NCI-H1105 treated with DMSO at 0.1 percent for 48 hours (cell line): ENCODE measurements at regions not wholly inside any gene's neighbourhood (a gene's known extent, or its start where the extent isn't known, plus 50 kb on each side); places are given as distances from the start of the nearest gene placed in this dataset.

Source experiments
- DNase-seq: peaks from one replicate; lab custom pipeline; 2025; lab: John Stamatoyannopoulos, UW

DNA sequence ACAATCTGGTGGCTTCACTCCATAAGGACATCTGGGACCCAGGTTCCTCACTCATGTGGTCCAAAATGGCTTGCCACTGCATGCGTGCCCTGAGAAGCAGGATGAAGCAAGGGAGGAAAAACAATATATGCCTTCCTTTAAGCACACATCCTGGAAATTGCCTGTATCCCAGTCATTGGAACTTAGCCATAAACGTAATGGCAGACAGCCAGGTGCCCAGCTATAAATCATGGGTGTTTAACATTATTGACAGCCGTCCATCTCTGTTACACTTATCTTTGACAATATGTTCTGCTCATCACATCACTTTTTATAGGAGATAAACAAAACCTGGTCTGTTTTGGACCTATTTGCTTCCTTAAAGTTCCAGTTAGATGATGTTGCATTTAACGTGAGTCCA is 181.0 kb downstream of the AASDH start:
- DNase-seq: no peak

DNA sequence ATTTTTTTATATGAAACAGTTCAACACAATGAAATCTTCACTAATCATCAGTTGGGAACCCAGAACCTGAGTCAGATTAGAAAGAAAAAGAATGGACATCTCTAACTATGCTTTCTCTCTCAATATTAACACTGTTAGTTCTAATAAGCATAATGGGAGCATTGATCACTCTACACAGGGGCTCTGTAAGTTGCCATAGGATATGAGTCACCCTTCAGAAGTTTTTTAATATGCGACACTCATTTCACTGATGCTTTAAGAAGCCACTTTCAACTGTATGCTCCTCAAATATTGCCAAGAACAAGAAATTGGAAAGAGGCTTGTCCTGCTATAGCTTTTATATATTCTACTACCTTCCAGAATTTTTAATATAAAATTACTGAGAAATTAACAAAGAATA is 187.0 kb downstream of the AASDH start:
- no peak for DNase-seq

GRCh38 chr4:56198265-56198664 is 189.0 kb downstream of the AASDH start:
- no peak for DNase-seq

DNA sequence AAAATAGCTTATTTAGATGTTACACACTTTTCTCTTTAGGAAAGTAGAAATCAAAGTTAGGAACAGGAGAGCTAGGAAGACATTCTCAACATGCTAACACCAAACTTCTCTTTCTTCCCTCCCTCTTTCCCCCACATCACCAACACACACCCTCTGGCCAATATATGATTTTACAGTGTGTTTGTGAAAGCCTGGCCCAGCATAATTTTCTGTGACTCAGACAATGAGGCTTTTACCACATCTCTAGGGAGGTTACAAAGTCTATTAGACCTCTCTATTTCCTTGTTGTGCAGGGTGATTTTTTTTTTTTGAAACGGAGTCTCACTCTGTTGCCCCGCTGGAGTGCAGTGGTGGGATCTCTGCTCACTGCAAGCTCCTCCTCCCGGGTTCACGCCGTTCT is 189.9 kb downstream of the AASDH start:
- no peak for DNase-seq

DNA sequence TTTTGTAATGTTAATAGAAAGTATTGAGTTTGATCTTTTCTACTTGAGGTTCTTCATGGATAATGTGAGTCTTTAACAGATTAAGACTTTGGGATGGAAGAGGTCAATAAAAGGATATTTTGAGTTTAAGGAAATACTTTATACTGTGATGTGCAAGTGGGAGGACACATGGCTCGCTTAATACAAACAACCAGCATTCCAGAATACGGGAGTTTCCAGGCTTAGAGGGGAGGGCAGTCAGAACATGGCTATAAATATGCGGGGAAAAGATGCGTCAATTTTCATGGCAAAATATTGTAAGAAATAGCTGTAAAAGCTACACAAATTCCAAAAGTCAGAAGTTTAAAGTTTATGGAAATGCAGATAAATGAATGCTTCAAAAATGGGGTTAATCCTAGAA is 192.3 kb downstream of the AASDH start:
- DNase-seq: no peak

- DNase-seq: no peak
These were observed 195.8 kb downstream of the AASDH start for GRCh38 chr4:56191534-56191933.

DNA sequence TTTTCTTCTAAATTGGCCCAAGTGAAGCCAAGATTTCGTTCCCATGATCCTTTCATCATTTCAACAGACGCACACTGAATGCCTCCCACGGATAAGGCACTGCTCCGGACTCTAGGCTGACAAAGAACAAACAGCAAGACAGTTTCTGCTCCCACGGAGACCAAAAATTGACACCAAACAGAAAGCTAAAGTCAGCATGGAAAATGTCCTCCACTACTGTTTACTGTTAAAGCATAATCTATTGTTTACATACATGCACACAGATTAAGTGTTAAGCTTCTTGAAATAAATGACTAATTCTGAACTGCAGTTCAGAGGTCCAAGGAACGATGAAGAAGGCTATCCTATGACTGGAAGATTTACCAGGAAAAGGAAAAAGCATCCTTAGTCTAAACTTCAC is 199.6 kb downstream of the AASDH start:
- no peak for DNase-seq

DNA sequence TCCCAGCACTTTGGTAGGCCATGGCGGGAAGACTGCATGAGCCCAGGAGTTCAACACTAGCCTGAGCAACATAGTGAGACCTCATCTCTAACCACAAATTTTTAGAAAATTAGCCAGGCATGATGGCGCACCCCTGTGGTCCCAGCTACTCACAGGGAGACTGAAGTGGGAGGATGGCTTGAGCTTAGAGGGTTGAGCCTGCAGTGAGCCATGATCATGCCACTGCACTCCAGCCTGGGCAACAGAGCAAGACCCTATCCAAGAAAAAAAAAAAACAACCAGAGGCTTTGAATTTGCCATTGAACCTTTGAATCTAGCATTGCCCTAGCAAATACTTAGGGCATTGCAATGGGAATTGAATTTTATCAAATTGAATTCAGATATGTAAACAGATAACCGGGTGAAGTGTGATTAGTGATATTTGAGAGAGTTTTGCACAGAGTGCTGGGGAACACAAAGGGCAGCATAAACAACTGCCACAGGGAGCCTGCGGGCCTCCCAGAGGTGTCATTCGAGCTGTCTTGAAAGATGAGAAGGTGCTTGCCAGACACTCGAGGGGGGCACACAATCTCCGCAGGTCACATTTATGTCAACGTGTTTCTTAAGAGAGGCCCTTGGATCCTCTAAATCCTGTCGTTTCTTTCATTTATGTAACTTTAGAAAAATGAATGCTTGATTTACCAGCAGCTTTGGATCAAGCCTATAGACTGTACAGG is 200.3 kb downstream of the AASDH start:
- DNase-seq: no peak

DNA sequence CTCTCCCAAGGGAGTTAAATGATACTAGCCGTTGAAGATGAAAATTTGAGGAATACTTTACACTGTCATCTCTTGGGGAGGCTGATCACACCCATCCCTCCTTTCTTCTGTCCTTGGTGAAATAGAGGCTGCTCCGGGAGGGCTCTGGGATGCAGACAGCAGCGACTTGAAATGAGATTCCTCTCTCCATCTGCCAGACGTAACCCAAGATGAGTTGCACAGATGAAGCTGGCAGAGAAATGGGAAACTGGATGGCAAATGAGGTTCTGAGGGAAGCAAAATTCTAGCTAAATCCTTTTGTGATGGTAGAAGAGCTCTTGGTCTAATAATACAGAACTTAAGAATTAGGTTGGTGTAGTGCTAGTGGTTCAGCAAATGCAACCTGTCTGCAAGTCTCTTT is 201.4 kb downstream of the AASDH start:
- no peak for DNase-seq

GRCh38 chr4:56184214-56184613 is 203.1 kb downstream of the AASDH start:
- no peak for DNase-seq

GRCh38 chr4:56183344-56183959 is 203.8 kb downstream of the AASDH start:
- DNase-seq: no peak

GRCh38 chr4:56182356-56182755 is 204.9 kb downstream of the AASDH start:
- no peak for DNase-seq

- DNase-seq: no peak
These were observed 205.9 kb downstream of the AASDH start for GRCh38 chr4:56181140-56181953.

GRCh38 chr4:56169061-56169460 is 218.2 kb downstream of the AASDH start:
- DNase-seq: no peak

DNA sequence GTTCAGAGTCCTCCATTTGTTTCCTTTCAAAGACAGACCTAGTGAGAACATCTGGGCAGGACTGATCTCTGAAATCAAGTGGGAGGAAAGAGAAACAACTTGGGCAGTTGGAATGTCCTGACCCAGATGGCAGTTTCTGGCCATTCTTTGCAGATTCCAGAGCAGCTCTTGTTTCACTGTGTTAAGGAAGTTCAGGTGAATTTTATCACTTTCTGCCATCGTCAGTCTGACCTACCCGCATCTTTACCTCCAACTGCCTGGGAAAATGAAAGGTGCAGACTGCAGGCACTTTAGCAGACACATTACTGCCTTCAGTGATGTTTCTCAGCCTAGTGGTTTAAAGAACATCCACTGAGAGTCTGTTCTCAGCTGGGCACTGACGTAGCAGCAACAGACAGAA is 216.2 kb downstream of the CEP135 start:
- no peak for DNase-seq

DNA sequence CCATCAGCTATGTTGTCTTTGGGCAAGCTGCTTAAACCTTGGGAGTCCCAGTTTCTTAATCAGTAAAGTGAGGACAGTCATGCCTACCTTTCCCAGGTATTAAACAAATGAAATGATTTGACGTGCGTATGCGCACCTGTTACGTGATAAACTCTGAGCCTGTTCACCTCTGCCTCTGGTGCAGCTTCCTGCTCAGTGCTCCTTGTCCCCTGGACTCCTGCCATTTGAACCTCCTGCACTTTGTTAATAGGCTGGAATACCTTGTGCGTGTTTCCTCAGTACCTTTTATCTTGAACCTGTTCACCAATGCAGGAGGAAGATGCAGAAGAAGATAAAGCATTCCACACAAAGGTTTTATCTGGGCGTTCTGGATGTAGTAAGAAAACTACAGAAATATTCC is 211.9 kb downstream of the CEP135 start:
- DNase-seq: no peak

DNA sequence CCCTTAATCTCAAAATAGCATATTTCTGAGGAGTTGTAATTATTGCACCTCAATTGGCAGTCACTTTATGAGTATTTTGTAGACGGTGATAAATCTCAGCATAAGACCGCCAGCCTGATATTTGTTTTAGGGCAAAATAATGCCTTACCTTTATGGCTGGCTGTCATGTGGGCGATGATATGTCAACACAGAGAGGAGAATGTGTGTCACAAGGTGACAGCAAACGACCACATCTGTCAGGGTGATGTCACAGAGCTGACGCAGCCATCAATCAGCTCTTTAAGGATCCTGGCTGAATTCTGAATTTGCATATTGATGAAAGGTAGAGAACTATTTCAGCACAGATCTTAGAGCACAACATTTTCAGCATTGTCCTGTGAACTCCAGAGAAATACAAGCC is 209.7 kb downstream of the CEP135 start:
- no peak for DNase-seq

GRCh38 chr4:56156141-56156540 is 207.4 kb downstream of the CEP135 start:
- no peak for DNase-seq

DNA sequence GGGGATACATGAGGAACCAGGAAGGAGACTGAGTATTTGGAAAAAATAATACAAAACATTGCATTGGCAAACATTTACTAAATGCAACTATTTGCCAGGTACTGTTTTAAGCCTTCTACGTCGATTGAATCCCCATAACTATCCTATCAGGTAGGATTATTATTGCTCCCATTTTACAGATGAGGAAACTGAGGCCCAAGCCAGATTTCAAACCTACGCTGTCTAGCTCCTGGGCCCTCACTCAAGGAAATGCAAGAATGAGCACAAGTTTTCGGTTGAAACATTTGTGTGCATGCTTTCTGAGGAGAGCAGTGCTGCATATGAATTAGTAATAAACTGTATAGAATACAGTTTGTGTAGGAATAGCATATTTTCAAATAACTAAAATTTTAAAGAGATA is 206.7 kb downstream of the CEP135 start:
- DNase-seq: no peak

DNA sequence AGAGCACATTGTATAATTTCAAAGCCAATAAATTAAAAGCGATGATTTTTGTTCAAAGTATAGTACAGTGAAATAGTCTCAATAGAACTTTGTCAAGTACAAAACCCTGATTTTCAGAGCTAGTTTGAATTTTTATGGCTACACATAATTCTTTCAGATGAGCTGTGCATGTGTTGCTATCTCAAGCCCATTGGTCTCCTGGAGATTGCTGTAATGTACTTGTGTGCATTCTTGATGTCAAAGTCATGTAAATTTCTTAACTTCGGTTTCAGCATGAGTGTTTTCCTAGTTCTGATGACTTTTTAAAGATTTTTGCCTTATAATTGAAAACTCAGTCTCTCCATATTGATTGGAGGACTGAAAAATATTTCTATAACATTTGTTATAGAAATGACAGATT is 200.8 kb downstream of the CEP135 start:
- DNase-seq: no peak

GRCh38 chr4:56148428-56148827 is 199.7 kb downstream of the CEP135 start:
- DNase-seq: no peak

DNA sequence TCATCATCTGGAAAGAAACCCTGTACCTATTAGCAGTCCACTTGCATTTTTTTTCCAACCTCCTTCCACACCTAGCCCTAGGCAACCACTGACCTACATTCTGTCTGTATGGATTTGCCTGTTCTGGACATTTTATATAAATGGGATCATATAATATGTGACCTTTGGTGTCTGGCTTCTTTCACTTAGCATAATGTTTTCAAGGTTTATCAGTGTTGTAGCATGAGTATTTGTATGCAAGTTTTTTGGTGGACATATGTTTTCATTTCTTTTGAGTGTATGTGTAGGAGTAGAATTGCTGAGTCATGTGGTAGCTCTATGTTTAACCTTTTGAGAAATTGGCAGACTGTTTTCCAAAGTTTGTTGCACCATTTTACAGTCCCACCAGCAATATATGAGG is 198.6 kb downstream of the CEP135 start:
- DNase-seq: no peak

GRCh38 chr4:56146956-56147355 is 198.2 kb downstream of the CEP135 start:
- DNase-seq: no peak
